ENCODE measurements at regions not wholly inside any gene's neighbourhood (a gene's known extent, or its start where the extent isn't known, plus 50 kb on each side); places are given as distances from the start of the nearest gene placed in this dataset.

- Histone ChIP-seq H3K4me2 (no peak overlapping the region), H3K79me2 (replicated peaks; ENCODE audit: insufficient read depth) (no peaks in the 10 kb centered on the region), H3K36me3 (ENCODE audit: insufficient read depth) (no peaks in the 10 kb centered on the region), H3K4me1 (ENCODE audit: insufficient read depth) (no peaks in the 10 kb centered on the region), H4K20me1 (replicated peaks; ENCODE audit: insufficient read depth) (no peaks in the 10 kb centered on the region), H3K9me2 (ENCODE audit: insufficient read depth) (no peaks in the 10 kb centered on the region), H3F3A (replicated peaks; ENCODE audit: low read depth) (no peaks in the 10 kb centered on the region), H3K27ac (ENCODE audit: low read depth) (peak overlapping the region; percentile 24; the same call in 1 of the 2 replicates), H3K27me3 (ENCODE audit: insufficient read depth) (no peaks in the 10 kb centered on the region), H3K4me3 (no peak overlapping the region), H2AFZ (no peak overlapping the region)
- ATAC-seq (no peak), DNase-seq (ENCODE audit: low spot score) (peak; percentile 45)
- H3K27ac Mint-ChIP-seq: no peak overlapping the region
- no peak for TF ChIP-seq POLR2AphosphoS5 (IDR thresholded peaks at IDR 0.05; ENCODE audit: low read depth)
- TF ChIP-seq ZNF331 (CRISPR knock-in tag; IDR thresholded peaks at IDR 0.05; ENCODE audit: low read depth): no peak
- TF ChIP-seq ZNF114 (CRISPR knock-in tag; IDR thresholded peaks at IDR 0.05): no peak
- no peak for TF ChIP-seq EZH2 (IDR thresholded peaks at IDR 0.05; ENCODE audit: low read depth, unreplicated experiment)
- no peak for TF ChIP-seq JUNB (IDR thresholded peaks at IDR 0.05; ENCODE audit: unreplicated experiment)
- TF ChIP-seq, protein P1, sequence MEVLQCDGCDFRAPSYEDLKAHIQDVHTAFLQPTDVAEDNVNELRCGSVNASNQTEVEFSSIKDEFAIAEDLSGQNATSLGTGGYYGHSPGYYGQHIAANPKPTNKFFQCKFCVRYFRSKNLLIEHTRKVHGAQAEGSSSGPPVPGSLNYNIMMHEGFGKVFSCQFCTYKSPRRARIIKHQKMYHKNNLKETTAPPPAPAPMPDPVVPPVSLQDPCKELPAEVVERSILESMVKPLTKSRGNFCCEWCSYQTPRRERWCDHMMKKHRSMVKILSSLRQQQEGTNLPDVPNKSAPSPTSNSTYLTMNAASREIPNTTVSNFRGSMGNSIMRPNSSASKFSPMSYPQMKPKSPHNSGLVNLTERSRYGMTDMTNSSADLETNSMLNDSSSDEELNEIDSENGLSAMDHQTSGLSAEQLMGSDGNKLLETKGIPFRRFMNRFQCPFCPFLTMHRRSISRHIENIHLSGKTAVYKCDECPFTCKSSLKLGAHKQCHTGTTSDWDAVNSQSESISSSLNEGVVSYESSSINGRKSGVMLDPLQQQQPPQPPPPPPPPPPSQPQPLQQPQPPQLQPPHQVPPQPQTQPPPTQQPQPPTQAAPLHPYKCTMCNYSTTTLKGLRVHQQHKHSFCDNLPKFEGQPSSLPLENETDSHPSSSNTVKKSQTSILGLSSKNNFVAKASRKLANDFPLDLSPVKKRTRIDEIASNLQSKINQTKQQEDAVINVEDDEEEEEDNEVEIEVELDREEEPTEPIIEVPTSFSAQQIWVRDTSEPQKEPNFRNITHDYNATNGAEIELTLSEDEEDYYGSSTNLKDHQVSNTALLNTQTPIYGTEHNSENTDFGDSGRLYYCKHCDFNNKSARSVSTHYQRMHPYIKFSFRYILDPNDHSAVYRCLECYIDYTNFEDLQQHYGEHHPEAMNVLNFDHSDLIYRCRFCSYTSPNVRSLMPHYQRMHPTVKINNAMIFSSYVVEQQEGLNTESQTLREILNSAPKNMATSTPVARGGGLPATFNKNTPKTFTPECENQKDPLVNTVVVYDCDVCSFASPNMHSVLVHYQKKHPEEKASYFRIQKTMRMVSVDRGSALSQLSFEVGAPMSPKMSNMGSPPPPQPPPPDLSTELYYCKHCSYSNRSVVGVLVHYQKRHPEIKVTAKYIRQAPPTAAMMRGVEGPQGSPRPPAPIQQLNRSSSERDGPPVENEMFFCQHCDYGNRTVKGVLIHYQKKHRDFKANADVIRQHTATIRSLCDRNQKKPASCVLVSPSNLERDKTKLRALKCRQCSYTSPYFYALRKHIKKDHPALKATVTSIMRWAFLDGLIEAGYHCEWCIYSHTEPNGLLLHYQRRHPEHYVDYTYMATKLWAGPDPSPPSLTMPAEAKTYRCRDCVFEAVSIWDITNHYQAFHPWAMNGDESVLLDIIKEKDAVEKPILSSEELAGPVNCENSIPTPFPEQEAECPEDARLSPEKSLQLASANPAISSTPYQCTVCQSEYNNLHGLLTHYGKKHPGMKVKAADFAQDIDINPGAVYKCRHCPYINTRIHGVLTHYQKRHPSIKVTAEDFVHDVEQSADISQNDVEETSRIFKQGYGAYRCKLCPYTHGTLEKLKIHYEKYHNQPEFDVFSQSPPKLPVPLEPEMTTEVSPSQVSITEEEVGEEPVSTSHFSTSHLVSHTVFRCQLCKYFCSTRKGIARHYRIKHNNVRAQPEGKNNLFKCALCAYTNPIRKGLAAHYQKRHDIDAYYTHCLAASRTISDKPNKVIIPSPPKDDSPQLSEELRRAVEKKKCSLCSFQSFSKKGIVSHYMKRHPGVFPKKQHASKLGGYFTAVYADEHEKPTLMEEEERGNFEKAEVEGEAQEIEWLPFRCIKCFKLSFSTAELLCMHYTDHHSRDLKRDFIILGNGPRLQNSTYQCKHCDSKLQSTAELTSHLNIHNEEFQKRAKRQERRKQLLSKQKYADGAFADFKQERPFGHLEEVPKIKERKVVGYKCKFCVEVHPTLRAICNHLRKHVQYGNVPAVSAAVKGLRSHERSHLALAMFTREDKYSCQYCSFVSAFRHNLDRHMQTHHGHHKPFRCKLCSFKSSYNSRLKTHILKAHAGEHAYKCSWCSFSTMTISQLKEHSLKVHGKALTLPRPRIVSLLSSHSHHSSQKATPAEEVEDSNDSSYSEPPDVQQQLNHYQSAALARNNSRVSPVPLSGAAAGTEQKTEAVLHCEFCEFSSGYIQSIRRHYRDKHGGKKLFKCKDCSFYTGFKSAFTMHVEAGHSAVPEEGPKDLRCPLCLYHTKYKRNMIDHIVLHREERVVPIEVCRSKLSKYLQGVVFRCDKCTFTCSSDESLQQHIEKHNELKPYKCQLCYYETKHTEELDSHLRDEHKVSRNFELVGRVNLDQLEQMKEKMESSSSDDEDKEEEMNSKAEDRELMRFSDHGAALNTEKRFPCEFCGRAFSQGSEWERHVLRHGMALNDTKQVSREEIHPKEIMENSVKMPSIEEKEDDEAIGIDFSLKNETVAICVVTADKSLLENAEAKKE (CRISPR knock-in tag; IDR thresholded peaks at IDR 0.05): no peak
- TF ChIP-seq EZH2phosphoT487 (IDR thresholded peaks at IDR 0.05; ENCODE audit: unreplicated experiment): no peak
- TF ChIP-seq, protein P2, sequence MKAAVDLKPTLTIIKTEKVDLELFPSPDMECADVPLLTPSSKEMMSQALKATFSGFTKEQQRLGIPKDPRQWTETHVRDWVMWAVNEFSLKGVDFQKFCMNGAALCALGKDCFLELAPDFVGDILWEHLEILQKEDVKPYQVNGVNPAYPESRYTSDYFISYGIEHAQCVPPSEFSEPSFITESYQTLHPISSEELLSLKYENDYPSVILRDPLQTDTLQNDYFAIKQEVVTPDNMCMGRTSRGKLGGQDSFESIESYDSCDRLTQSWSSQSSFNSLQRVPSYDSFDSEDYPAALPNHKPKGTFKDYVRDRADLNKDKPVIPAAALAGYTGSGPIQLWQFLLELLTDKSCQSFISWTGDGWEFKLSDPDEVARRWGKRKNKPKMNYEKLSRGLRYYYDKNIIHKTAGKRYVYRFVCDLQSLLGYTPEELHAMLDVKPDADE (IDR thresholded peaks at IDR 0.05): no peak
- TF ChIP-seq CTCF (conservative IDR thresholded peaks at IDR 0.05; ENCODE audit: low read depth in 2 of 2): no peak
- TF ChIP-seq, protein P3, sequence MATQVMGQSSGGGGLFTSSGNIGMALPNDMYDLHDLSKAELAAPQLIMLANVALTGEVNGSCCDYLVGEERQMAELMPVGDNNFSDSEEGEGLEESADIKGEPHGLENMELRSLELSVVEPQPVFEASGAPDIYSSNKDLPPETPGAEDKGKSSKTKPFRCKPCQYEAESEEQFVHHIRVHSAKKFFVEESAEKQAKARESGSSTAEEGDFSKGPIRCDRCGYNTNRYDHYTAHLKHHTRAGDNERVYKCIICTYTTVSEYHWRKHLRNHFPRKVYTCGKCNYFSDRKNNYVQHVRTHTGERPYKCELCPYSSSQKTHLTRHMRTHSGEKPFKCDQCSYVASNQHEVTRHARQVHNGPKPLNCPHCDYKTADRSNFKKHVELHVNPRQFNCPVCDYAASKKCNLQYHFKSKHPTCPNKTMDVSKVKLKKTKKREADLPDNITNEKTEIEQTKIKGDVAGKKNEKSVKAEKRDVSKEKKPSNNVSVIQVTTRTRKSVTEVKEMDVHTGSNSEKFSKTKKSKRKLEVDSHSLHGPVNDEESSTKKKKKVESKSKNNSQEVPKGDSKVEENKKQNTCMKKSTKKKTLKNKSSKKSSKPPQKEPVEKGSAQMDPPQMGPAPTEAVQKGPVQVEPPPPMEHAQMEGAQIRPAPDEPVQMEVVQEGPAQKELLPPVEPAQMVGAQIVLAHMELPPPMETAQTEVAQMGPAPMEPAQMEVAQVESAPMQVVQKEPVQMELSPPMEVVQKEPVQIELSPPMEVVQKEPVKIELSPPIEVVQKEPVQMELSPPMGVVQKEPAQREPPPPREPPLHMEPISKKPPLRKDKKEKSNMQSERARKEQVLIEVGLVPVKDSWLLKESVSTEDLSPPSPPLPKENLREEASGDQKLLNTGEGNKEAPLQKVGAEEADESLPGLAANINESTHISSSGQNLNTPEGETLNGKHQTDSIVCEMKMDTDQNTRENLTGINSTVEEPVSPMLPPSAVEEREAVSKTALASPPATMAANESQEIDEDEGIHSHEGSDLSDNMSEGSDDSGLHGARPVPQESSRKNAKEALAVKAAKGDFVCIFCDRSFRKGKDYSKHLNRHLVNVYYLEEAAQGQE (IDR thresholded peaks at IDR 0.05; ENCODE audit: unreplicated experiment): no peak
- no peak for TF ChIP-seq STAT1 (IDR thresholded peaks at IDR 0.05; ENCODE audit: unreplicated experiment)
- H3K4me3 Mint-ChIP-seq: no peak overlapping the region
- no peaks in the 10 kb centered on the region for H3K4me1 Mint-ChIP-seq
- H3K36me3 Mint-ChIP-seq (ENCODE audit: low read depth): peaks cover 43% of the 10 kb centered on the region
- peaks cover 2% of the 10 kb centered on the region for H3K27me3 Mint-ChIP-seq (ENCODE audit: insufficient read depth, low read depth, poor library complexity)
- peaks cover 91% of the 10 kb centered on the region for H3K9me3 Mint-ChIP-seq
These were observed 1241.7 kb downstream of the TYW1 start for GRCh38 chr7:68238204-68238805.
